Peyer's patch (tissue), 4 donors: ENCODE measurements at regions not wholly inside any gene's neighbourhood (a gene's known extent, or its start where the extent isn't known, plus 50 kb on each side); places are given as distances from the start of the nearest gene placed in this dataset.

ENCODE experiments used
- DNase-seq, 3 donors: peaks; one replicate each; pipeline ENCODE4 v3.0.0-alpha.2; 2017 to 2019
- H3K27ac ChIP-seq, 4 donors: fragments of 200-600 bp; sonication (generic); one replicate each; pipeline ENCODE4 v1.5.1; 2016 to 2019
- H3K27me3 ChIP-seq, 2 donors: fragments of 200-600 bp; sonication (generic); one replicate each; pipeline ENCODE4 v1.5.1; 2019
- H3K36me3 ChIP-seq, 3 donors: fragments of 200-600 bp; sonication (generic); one replicate each; pipeline ENCODE4 v1.5.1; 2016 to 2019
- H3K4me1 ChIP-seq, 4 donors: fragments of 200-600 bp; sonication (generic); one replicate each; pipeline ENCODE4 v1.5.1; 2016 to 2019
- H3K4me3 ChIP-seq, 4 donors: fragments of 200-600 bp; sonication (generic); 1 replicate in 3 of 4; 2 replicates in 1 of 4; pipeline ENCODE4 v1.5.1; 2016 to 2019; ENCODE audit warnings: mild to moderate bottlenecking in 1 of 4
- H3K9me3 ChIP-seq, 4 donors: fragments of 200-600 bp; sonication (generic); one replicate each; pipeline ENCODE4 v1.5.1; 2016 to 2019; ENCODE audit warnings: mild to moderate bottlenecking in 1 of 4
- POLR2A ChIP-seq, 2 donors: fragments of 450-650 bp; IDR thresholded peaks; one replicate each; pipeline ENCODE4 v1.5.1; 2017; ENCODE audit warnings: antibody characterized with exemption in 2 of 2, mild to moderate bottlenecking in 2 of 2, moderate library complexity in 2 of 2
- TF ChIP-seq, protein P1 (sequence below), 6 experiments: fragments of 450-650 bp in 4 of 6; fragments of 200-600 bp in 2 of 6; sonication (generic) in 1 of 6; IDR thresholded peaks; one replicate each; pipeline ENCODE4 v1.5.1; 2017 to 2019; ENCODE audit warnings: antibody characterized with exemption in 6 of 6, mild to moderate bottlenecking in 3 of 6, moderate library complexity in 1 of 6

DNA sequence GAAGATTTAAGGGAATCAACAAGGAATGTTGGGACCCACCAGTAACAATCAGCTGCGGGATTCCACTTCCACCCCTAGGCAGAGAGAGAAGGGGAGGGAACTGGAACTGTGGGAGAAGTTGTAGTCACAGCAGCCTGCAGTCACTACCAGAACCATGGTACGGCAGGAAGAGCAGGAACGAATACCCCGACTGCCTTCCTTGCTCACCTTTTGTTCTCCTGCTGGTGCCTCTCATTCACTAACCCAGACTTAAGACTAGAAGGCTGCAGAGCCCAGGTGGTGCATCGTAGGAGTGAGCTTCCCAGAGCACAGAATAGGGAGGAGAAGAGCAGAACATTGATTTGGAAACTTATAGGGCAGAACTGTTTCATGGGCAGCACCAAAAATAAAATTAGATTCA lies 154.2 kb downstream of the DYRK2 start:
- peak overlapping the region in 1 of 4 donors; percentile 22 for H3K27ac ChIP-seq
- no peak for DNase-seq
- TF ChIP-seq POLR2A (IDR thresholded peaks at IDR 0.05) = no peak
- TF ChIP-seq, protein P1, sequence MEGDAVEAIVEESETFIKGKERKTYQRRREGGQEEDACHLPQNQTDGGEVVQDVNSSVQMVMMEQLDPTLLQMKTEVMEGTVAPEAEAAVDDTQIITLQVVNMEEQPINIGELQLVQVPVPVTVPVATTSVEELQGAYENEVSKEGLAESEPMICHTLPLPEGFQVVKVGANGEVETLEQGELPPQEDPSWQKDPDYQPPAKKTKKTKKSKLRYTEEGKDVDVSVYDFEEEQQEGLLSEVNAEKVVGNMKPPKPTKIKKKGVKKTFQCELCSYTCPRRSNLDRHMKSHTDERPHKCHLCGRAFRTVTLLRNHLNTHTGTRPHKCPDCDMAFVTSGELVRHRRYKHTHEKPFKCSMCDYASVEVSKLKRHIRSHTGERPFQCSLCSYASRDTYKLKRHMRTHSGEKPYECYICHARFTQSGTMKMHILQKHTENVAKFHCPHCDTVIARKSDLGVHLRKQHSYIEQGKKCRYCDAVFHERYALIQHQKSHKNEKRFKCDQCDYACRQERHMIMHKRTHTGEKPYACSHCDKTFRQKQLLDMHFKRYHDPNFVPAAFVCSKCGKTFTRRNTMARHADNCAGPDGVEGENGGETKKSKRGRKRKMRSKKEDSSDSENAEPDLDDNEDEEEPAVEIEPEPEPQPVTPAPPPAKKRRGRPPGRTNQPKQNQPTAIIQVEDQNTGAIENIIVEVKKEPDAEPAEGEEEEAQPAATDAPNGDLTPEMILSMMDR (IDR thresholded peaks at IDR 0.05) = no peak

DNA sequence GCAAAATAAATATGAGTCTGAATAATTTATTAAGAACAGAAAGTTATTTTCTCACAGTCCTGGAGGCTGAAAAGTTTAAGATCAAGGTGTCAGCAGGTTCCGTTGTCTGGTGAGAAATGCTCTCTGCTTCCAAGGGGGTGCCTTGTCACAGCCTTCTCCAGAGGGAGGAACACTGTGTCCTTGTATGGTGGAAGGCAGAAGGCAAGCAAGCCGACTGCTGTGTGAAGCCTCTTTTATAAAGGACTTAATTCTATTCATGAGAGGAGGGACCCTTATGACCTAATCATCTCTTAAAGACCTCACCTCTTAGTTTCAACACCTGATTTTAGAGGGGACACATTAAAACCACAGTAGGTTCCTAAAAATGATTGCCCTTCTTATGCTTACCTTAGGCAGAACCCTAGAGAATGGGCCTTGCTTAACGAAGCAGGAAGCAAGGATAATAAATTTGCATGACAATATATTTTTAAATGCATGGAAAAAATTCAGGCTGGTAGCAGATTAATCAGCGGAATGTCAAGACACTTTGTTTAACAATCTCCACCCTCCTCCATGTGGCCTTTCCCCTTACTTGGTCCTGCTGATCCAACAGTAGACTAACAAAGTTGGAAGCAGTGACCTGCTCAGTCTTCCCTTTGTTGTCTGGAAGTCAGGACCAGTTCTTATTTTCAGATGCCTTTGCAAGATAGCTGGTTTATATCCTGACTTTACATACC lies 154.9 kb downstream of the DYRK2 start:
- H3K4me1 ChIP-seq = no peaks in the 10 kb centered on the region
- H3K27ac ChIP-seq = peak overlapping the region in 1 of 4 donors; percentile 22
- TF ChIP-seq POLR2A (IDR thresholded peaks at IDR 0.05) = no peak
- TF ChIP-seq, protein P1 (IDR thresholded peaks at IDR 0.05) = no peak
- H3K4me3 ChIP-seq = no peak overlapping the region
- H3K36me3 ChIP-seq = no peaks in the 10 kb centered on the region
- no peaks in the 10 kb centered on the region for H3K9me3 ChIP-seq
- no peaks in the 10 kb centered on the region for H3K27me3 ChIP-seq
- DNase-seq = no peak

More for the DNA sequence above, 154.2 kb downstream of the DYRK2 start:
- no peaks in the 10 kb centered on the region for H3K9me3 ChIP-seq
- no peaks in the 10 kb centered on the region for H3K27me3 ChIP-seq
- no peaks in the 10 kb centered on the region for H3K4me1 ChIP-seq
- H3K4me3 ChIP-seq = no peak overlapping the region
- H3K36me3 ChIP-seq = no peaks in the 10 kb centered on the region

DNA sequence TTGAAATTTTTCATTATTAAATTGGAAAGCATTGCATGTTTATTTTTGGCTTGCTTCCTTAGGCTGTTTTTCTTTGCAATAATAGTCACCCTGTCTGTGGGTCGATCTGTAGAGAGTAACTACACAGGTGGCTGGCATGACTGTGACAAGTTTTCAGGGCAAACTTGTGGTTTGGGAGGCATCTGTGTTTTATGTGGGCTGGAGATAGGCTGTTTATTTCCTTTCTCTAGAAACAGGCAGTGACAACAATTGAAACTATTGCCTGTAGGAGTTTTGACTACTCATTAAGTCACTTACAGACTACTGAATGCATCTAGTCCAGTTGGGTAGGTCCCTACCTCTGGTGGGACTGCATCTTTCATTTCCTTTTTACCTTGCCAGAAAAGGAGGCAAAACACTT lies 155.6 kb downstream of the DYRK2 start:
- Histone ChIP-seq H3K36me3 (no peaks in the 10 kb centered on the region), H3K27ac (no peak overlapping the region), H3K27me3 (no peaks in the 10 kb centered on the region), H3K4me3 (no peak overlapping the region), H3K9me3 (no peaks in the 10 kb centered on the region), H3K4me1 (no peaks in the 10 kb centered on the region)
- DNase-seq = no peak
- TF ChIP-seq, protein P1 (IDR thresholded peaks at IDR 0.05) = no peak
- no peak for TF ChIP-seq POLR2A (IDR thresholded peaks at IDR 0.05)

DNA sequence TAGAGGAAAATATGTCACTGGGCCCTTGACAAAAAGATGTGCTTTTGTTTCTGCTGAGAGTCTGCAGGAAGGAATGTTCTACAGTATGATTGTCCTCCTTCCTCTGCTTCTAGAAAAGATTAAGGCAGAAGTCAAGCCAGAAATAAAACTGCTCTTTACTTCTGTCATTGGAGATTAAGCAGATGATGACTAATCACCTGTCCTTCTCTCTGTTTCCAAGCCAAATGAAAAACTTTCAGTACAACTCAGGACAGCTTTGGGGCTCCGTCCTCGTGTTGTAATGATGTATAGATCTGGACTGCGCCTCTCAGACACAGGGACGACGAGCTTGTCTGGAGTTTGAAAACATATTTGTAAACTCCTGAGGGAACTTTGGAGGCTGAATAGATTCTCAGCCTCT lies 159.3 kb downstream of the DYRK2 start:
- Histone ChIP-seq H3K36me3 (no peaks in the 10 kb centered on the region), H3K9me3 (no peaks in the 10 kb centered on the region), H3K4me3 (no peak overlapping the region), H3K27me3 (no peaks in the 10 kb centered on the region), H3K27ac (peak overlapping the region in 1 of 4 donors; percentile 54), H3K4me1 (no peaks in the 10 kb centered on the region)
- no peak for DNase-seq
- TF ChIP-seq, protein P1 (IDR thresholded peaks at IDR 0.05) = no peak
- TF ChIP-seq POLR2A (IDR thresholded peaks at IDR 0.05) = no peak

DNA sequence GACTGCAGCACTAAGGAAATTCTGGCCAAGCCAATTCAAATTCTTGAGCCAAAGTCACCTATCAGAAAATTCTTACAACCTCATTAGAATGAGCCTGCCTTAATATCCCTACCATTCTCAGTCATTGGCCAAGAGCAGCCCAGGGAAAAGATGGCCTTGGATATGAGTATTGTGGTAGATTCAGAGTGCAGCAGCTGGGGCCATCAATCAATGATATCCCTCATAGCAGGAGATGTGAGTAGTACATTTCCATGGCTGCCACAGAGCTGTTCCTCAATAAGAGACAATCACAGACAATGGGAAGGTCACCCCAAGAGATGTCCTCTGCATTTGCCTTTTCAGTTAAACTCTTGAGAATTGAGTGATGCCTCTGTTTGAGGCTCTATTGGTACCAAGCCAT lies 161.6 kb downstream of the DYRK2 start:
- H3K9me3 ChIP-seq = no peaks in the 10 kb centered on the region
- H3K27me3 ChIP-seq = no peaks in the 10 kb centered on the region
- no peaks in the 10 kb centered on the region for H3K36me3 ChIP-seq
- no peak overlapping the region for H3K27ac ChIP-seq
- no peak for TF ChIP-seq POLR2A (IDR thresholded peaks at IDR 0.05)
- TF ChIP-seq, protein P1 (IDR thresholded peaks at IDR 0.05) = no peak
- H3K4me1 ChIP-seq = no peaks in the 10 kb centered on the region
- DNase-seq = no peak
- H3K4me3 ChIP-seq = no peak overlapping the region
